ENCODE measurements at regions not wholly inside any gene's neighbourhood (a gene's known extent, or its start where the extent isn't known, plus 50 kb on each side); places are given as distances from the start of the nearest gene placed in this dataset.

DNA sequence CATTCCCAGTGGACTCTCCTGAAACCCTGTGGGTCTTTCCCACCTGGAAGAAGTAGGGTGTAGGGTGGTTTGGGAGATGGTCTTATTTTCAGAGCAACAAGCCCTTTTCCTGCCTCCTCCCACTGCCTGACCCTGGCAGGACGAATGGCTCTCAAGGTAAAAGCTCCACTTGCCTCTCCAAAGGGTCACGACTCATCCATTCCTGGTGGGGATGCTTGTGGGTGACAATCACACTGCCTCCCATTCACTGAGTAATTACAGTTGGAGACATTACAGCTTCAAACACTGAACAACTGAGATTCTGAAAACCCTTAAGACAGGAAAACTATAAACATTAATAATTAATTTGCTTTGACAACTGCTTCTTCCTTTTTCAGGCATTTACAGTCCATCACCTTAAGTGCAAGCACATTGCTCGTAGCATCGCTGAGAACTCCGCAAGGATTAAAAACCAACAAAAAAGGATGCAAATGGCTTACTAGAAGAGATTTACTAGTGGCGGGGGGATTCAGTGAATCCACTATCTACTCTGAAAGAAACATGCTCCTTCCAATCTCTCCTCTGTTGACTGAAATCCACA is 199.6 kb upstream of the IRS2 start:
- TF ChIP-seq EZH2 (IDR thresholded peaks at IDR 0.05; ENCODE audit: insufficient read depth, poor library complexity, severe bottlenecking) (no peak), EZH2phosphoT487 (IDR thresholded peaks at IDR 0.05; ENCODE audit: insufficient read depth, low read depth) (no peak)

All from GM23248 (cell line).